HPDE6-E6E7 (cell line): ENCODE measurements at regions not wholly inside any gene's neighbourhood (a gene's known extent, or its start where the extent isn't known, plus 50 kb on each side); places are given as distances from the start of the nearest gene placed in this dataset.
A peak's percentile ranks its signal among the peaks of the same experiment; 100 is the strongest.

Experiments
- DNase-seq: peaks from one replicate; pipeline ENCODE4 v3.0.0; 2011; ENCODE audit warnings: missing footprints; ENCODE audit errors: extremely low spot score

DNA sequence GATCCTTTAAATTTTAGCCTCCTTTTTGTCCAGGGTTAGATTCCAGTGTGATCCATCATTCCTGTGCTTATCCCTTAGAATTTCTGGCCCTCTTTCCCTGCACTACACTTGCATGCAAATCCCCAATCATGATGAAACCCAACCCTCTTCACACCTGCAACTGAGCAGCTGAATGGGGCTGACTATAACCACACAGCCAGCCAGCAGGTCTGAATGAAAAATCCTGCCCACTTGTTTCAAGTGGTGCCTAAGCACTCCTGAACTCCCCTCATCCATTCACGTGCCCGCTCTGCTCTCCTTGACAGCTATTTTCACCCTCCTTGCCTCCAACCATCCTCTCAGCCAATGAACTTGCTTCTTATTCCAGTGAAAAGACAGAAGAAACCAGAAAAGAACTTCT lies 80.5 kb upstream of the AFF3 start:
- no peak for DNase-seq

DNA sequence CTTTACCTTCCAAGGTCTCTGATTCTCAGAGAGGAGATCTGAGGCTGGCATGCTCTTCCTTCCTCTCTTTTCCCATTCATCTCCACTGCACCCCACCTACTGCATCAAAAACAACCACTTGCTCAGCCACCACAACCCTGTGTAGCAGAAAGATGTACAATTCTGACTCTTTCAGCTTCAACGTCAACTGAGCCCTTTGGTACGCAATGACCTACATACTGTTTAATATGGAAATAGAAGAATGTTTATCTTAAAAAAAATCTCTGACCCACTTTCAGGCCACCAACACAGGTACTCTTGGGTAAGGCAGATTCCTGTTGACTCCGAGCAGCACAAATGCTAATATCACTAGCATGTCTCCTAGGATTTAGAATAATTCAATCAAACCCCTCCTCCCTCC lies 76.2 kb upstream of the AFF3 start:
- no peak for DNase-seq

DNA sequence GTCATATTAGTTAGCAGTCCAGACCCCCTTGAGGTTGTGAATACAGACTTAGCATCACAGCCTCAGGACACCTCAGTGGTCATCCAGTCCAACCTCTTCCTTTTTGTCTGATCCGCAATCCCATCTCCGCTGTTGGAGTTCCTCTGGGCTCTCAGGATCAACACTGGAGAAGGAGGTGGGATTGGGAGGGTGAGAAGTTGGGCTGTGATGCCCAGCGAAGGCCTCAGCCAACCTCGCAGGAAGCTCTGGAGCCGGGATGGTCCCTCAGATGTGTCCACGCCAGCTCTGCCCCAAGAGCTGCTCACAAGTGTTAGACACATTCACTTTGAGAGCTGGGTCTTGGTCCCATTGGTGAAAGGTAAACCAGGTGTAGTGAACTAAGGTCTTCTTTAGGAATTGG lies 74.9 kb upstream of the AFF3 start:
- no peak for DNase-seq

DNA sequence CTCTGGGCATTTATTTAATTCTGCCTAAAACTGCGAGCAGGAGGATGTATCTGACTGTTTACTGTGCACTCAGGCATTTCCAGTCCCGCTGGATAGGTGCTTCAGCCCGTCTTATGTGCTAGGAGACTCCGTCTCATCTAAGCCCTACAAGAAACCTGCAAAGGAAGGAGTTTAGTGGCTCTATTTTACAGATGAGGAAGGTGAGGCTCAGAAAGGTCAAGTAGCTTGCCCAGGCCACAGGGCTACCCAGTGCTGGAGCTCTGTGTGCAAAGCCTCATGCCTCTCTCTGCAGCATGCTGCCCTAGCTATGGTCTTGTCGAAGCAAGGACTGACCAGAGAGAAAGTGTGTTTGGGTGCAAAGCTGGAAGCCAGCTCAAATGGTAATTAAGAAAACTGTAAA lies 73.6 kb upstream of the AFF3 start:
- DNase-seq: no peak

DNA sequence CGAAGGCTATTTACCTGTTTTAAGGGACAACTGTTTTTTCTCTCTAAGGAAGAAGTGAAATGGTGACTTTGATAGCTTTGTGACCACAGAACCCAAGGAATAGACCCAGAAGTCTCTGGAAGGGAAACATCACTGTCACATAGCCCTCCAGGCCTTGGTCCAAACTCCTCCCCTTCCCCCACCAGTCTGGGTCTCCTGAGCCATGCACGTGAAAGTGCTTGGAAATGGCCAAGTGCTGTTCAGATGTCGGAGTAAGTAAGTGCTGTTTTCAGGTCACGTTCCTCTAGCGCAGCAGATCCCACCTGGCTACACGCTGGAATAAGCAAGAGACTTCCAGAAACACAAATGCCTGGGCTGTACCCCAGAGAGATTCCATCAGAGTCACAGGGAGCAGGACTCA lies 73.0 kb upstream of the AFF3 start:
- no peak for DNase-seq

DNA sequence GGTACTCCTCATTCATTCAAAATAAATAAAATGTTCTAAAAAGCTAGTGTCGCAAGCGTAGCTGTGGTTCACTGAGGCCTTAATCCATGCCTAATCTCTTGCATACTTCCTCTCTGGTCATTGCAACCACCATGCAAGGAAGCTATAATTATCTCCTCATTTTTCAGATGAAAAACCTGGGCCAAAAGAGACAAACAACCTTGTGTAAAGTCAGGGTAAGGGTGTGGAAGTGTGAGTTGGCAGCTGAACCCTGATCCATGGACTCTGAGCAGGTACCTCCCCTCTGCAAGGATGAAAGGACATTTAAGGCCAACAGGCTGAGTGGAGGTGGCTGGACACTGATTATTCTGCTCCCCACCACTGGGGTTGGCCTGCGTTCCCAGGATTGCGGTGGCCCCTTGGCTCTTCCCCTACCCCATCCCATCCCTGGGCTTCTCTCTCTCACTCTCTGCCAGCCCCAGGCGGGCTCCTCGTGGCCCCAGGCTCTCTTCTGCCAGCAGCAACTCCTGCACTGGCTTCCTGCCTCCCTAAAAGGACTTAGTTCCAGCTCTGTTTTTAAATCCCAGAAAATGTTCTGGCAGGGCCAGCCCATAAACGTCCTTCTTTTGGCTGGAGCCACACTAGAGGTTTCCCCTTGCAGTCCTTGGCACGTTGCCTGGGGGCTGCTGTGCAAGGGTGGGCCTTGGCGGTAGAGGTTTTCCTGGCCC lies 72.0 kb upstream of the AFF3 start:
- no peak for DNase-seq

DNA sequence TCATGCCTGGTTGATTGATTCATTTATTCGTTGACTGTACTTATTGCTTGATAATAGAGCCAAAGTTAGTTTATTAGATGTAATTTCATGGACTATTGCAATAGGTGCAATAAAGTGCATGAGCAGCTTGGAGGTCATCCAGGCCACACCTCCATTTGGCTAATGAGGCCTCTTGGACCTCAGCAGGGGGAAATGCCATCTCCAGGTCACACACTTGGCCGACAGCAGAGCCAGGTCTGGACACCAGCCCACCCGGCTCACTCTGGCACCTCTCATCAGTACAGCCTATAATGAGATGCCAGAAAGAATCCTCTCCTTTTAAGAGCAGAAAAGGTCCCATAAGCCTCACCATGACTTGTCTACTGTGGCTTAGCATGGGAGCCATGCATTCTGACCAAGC lies 71.2 kb upstream of the AFF3 start:
- DNase-seq: no peak

DNA sequence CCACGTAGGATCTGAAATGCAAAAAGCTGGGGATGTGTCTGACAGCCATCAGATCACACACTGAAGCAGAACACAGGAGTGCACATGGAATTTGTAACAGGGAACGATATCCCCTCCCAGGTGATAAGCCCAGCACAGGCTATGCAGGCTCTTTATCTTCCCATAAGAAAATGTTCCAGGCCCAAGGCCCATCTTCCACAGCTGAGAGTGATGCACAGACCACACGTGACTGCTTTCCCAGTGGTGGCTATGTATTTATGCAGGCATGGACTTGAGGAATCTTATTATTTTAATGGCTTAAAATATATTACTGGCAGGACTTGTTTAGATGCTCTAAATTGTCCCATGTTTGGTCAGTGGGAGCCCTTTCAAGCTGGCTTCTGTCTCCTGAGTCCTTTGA lies 70.5 kb upstream of the AFF3 start:
- DNase-seq: no peak

DNA sequence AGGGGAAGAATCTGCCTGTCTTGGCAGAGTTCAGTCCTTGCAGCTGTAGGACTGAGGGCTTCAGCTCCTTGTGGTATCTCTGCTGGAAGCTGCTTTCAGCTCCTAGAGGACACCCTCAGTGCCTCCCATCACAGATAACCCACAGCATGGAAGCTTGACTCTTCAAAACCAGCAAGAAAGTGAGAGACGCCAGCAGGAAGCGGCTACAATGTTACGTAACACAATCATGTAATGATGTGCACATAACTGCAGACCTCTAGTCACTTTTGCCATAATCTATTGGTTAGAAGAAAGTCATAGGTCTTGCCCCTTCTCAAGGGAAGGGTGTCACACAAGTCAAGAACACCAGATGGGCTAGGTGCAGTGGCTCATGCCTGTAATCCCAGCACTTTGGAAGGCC lies 69.1 kb upstream of the AFF3 start:
- DNase-seq: no peak

DNA sequence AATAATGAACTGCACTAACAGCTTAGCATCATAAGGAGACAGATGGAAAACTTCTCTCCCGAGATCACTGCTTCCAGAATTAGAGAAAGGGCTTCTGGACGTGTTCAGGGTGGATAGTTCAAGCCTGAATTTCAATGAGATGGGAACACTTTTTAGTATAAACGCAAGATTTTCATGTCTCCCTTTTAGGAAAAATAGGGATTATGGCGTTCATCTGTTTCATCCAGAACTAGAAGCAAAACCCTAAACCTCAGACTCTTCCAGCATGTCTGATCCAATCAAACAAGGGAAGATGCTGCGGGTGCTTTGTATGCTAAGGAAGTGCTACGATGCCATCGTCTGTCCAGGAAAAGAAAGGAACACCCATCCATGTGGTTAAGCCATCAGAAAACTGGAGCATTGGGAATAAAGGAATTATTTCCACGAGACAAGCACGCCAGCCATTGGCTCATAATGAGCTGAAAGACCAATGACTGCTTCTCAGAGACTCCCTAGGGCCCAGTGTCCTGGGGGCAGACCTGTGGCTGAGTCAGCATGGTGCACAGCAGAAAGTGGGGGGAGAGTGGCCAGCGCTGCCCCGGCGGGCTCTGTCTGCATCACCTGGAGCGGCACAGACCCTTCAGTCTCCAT lies 65.9 kb upstream of the AFF3 start:
- DNase-seq: no peak

DNA sequence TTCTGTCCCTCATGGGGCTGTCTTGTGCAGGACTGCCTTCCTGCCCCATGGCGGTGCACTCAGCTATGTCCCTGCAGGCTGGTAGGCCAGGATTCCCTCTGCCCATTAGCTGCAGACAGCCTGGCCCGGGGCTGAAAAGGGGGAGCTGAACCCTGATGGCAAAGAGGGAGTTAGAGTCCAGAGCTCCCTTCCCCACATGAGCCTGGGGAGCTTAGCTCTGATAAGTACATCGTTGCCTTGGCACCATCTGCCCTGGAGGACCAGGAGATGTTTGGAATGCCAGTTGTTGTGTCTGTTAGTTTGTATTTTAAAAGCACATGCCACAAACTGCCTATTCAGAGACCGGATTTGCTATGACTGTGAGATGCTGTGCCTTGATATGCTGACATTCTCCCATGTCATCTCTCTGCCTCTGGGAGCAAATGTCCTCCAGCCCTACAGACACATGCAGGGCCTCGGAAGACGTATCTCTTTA lies 65.1 kb upstream of the AFF3 start:
- no peak for DNase-seq

DNA sequence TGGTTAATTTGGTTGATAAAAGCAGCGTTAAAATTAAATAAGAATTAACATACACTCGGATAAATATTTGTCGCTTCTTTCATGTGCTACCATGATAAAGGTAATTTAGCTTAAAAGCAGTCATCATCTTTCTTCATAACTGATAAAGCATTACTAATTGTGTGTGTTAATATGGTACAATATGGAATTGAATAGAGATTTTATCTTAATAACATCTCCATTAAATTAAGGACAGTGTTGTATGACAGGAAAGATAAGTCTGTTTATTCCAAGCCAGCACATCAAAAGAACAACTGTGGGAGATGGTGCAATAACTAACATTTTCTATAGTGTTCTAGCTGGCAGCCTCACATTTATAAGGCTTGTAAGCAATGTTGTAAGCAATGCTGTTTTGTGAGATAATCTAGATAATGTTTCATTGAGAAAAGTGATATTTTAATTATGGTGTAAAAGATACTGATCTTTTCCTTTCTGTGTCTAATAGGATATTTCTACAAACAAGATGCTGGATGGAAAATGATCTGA lies 64.4 kb upstream of the AFF3 start:
- DNase-seq: no peak

DNA sequence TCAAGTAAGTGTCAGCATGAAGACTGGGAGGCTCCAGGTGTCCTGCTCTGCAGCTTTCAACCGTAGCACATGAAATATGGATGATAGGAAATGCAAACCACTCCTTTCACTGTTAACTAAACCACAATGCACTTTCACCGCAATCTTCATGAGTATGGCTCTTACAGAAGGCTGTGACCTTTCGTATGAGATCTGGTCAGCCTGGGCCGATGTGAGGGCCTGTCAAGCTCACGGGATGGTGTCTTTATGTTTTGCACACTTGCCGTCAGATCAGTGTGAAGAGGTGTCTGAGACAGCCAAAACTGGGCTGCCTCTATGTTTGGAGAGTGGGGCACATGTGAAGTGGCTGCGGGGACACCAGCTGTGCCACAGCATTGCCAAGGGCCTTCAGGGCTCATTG lies 62.8 kb upstream of the AFF3 start:
- DNase-seq: no peak

DNA sequence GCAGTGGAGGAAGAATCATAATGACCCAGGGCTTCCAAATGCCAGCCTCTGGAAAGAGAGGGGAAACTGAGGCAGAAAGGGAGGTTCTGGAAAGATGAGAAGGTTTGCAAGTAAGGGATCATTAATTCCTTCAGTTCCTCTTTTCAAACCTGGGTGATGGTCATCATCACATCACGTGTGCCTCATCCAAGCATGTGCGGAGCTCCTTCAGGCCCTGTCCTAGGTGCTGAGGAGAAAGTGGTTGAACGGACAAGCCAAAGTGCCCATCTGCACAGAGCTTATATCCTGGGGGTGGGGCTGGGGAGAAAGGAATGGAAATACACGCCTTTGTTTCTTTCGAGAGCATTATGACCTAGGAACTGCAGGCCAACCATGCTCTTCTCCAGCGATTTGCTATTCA lies 60.2 kb upstream of the AFF3 start:
- no peak for DNase-seq

DNA sequence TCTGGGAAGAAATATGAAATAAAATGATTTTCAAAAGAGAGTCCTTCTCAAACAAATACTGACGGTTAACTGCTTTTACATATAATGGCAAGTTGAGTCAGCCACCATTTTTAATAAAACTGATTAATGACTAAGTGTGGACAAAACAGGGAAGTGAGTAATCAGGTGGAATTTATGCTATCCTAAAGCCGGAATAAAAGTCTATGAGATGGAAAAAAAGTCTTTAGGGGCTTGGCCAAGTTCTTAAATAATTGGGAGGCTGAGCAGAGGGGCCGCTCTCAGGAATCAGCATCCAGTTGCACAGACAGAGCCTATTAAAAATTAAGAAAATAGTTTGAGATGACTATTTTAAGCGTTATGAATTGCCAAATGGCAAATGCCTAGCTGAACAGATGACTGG lies 58.6 kb upstream of the AFF3 start:
- DNase-seq: peak; percentile 31

DNA sequence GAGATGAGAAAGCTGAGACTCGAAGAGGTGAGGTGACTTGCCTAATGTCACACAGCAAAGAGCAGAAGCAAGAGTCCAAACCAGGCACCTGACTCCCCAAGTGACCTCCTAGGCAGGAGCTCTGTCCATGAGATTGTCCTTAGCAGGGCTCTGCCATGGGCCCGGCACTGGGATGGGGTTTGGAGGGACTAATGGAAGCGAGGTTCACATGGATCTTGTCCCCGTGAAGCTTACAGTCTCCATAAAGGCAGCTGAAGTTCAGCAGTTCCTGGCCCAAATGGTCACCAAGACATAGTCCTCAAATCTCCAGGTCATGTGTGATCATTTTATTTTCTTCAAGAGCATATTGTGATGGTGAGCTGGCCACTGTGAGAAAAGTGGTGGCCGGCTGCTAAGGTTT lies 57.0 kb upstream of the AFF3 start:
- DNase-seq: no peak

DNA sequence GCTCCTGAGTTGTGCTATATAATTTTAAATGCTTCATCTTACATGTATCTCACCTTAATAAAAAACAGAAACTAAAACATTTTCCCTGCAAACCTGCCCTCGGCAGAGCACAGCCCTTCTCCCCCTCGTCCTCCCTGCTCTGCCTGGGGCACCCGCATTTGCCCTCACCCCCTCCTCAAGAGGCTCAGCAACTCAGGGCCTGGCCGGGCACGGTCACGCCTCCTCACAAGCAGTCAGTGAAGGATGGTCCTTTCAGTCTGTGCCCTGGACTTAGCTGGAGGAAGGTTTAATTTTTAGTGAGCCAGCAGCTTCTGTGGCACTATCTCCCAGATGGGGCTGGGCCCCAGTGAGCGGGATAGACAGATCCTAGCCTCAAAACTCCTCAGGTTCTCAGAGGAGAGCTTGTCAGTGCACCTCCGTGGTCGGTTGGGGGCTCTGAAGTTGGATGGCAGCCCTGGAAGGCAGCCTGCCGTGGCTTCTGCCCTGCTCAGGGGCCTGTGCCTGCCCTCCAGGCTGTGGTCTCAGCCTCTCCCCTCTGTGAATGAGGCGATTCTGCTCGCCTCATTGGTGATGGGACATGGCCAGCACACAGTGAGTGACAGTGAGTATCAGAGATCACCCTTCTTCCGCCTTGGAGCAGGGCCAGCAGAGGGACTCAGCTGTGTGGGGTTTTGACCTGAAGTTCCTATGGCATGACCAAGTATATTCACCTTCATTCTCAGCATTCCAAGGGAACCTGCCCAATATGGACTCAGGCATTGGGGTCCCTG lies 56.3 kb upstream of the AFF3 start:
- DNase-seq: no peak

DNA sequence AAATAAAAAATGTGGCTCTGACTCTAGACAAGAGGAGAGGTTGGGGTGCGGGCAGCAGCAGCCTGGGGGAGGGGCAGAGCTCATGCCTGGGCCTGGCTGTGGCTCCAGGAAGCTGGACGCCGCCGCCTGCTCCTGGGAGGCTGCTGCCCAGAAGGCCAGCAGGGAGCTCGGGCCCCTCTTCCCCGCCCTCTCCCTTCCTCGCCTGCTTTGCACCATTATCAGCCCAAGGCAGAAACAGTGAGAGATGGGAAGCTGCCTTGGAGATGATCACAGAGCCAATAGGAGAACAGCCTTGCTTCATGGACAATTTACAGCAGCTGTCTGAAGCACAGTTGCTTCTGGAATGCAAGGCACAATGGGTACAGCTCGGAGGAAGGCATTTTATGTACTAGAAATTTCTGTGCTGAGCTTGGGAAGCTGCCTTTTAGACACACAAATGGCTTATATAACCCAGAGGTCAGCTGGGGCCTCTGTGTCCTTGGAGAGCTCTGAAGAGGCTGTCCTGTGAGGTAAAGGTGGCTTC lies 55.3 kb upstream of the AFF3 start:
- no peak for DNase-seq

DNA sequence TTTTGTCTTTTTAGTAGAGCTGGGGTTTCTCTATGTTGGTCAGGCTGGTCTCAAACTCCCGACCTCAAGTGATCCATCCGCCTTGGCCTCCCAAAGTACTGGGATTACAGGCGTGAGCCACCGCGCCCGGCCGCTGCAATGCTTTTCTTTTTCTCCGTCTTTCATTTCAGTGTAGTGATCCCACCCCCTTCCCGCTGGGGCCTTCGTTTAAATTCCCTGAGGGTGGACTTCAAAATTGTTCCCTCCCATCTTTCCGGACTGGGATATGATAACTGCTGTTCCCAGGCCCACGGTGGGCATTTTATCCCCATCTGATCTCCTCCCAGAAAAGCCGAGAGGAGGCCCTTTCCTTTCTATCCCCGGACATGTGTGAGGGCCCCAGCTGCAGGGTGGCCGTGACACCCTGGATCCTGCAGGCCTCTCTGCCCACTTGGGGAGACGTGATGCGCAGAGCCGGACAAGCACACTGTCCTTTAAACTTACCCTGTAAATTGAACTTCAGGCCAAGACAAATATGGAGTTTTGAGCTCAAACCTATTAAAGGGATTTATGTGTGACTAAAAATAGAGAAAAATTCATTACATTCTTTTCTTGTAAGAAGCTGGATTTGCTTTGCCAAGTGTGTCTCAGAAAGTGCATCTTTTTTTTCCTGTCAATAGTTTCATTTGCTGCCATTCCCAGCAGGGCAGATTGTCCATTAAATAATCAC lies 54.5 kb upstream of the AFF3 start:
- no peak for DNase-seq

DNA sequence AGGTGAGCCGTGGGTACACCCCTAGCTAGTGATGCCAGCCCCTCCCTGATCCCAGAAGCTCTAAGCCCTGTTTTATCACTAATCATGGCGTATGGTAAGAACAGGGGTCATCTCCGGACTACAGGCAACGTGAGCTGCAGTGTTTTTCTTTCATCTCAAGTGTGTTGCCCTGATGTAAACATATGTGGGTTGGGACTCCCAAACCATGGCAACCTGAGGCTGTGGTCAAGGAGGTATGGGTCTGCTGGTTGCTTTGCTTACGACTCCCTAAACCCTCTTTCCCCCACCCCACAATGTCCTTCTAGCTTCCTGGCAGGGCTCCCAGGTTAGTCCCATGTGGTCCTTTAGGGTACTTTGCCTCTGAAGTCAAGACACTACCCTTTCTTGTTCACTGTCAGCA lies 53.6 kb upstream of the AFF3 start:
- DNase-seq: no peak

DNA sequence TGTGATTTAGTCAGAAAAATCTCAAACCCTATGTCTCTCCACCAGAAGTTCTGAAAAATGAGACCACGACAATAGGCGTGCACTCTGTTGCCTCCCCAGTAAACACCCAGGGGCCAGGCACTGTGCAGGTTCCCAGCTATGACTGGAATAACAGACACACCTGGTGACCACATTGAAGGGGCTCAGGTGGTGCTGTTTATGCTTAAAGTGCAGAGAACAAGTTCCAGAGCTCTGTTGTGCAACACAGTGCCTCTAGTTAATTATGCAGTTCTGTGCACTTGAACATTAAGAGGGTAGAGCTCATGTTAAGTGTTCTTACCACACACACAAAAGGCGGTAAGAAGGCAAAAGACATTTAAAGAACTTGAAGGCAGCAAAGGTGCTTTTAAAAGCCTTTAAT lies 52.6 kb upstream of the AFF3 start:
- no peak for DNase-seq

DNA sequence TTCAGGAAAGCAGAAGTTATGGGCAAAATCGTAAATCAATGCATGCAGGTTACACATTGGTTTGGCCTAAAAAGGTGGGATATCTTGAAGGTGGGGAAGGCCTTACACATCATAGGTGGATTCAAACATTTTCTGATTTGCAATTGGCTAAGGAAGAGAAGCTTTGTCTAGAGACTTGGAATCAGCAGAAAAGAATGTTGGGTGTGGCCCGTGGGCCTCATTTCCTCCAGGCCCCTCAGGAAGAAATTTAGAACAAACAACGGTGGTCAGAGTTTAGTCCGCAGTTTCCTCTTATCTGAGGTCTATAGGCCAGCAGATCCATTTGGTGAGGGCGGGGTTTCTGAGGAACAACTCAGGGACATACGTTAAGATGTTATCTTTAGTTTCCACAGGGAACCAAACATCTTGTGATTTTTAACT lies 50.9 kb upstream of the AFF3 start:
- no peak for DNase-seq
